GM10266 (cell line): ENCODE measurements at regions not wholly inside any gene's neighbourhood (a gene's known extent, or its start where the extent isn't known, plus 50 kb on each side); places are given as distances from the start of the nearest gene placed in this dataset.
"Not testable (repeated sequence)": the region's sequence is repeated elsewhere in the genome, so short reads cannot be mapped to it uniquely, and the experiment has no call there.

Experiments used
- DNase-seq: peaks from one replicate; pipeline ENCODE4 v3.0.0; 2012; ENCODE audit errors: extremely low spot score
- TF ChIP-seq, protein P1 (sequence below): IDR thresholded peaks from 2 replicates; pipeline ENCODE4 v1.5.1; 2012; ENCODE audit warnings: mild to moderate bottlenecking, low read depth; ENCODE audit not compliant: control insufficient read depth, insufficient read depth; ENCODE audit errors: missing control alignments

DNA sequence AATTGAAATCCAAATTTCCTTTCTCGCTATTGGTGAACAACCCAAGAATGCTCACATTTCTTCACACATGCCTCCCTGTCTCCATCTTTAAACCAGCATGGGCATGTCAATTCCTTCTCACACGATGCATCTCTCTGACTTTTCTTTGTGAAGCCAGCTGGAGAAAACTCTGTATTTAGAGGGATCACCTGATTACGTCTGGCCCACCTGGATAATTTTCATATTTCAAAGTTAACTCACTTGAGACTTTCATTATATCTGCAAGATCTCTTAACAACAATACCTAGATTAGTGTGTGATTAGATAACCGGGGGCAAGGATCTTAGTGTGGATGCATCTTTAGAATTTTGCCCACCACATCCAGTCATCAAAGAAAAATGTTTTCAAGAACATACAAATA lies 164.0 kb downstream of the TMEM47 start:
- DNase-seq: no peak
- TF ChIP-seq, protein P1, sequence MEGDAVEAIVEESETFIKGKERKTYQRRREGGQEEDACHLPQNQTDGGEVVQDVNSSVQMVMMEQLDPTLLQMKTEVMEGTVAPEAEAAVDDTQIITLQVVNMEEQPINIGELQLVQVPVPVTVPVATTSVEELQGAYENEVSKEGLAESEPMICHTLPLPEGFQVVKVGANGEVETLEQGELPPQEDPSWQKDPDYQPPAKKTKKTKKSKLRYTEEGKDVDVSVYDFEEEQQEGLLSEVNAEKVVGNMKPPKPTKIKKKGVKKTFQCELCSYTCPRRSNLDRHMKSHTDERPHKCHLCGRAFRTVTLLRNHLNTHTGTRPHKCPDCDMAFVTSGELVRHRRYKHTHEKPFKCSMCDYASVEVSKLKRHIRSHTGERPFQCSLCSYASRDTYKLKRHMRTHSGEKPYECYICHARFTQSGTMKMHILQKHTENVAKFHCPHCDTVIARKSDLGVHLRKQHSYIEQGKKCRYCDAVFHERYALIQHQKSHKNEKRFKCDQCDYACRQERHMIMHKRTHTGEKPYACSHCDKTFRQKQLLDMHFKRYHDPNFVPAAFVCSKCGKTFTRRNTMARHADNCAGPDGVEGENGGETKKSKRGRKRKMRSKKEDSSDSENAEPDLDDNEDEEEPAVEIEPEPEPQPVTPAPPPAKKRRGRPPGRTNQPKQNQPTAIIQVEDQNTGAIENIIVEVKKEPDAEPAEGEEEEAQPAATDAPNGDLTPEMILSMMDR: no peak

DNA sequence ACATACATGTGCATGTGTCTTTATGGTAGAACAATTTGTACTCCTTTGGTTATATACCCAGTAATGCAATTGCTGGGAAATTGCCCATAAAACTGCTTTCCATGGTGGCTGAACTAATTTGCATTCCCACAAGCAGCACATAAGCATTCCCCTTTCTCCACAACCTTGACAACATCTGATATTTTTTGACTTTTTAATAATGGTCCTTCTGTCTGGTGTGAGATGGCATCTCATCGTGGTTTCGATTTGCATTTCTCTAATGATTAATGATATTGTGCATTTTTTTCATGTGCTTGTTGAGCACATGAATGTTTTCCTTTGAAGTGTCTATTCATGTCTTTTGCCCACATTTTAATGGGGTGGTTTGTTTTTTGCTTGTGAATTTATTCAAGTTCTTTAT lies 166.0 kb downstream of the TMEM47 start:
- DNase-seq: no peak
- TF ChIP-seq, protein P1: no peak

DNA sequence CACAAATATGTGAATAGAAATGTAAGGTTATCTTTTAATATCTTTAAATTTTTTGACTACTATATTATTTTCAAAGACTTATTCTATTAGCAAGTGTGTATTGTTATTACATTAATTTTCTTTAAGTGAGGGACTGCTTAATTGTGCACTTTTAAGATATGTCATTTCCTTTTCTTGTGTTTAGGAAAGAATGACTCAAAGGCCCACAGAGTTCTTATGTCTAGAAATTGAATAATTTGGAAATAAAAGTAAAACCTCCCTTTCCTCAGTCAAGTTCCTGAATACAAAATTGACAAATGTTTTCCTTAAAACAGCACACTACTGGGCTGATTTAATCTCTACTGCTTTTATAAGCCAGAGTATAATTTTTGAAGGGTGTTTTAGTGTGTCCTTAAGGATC lies 169.7 kb downstream of the TMEM47 start:
- TF ChIP-seq, protein P1: no peak
- no peak for DNase-seq

DNA sequence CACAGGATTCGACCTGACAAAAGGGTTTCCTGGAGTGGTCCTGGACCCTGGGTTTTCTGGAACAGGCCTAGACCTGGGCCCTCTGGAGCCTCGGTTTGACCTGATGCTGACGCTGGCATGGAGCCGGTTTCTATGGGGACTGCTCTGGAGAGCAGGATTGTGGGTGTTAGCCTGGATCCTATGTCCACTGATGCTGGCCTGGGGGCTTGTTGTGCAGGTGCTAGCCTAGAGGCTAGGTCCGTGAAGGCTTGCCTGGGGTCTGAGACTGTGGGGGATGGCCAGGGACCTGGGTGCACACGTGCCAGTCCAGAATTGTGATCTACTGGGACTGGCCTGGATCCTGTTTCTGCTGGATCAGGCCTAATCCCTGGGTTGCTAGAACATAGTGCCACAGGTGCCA lies 173.1 kb downstream of the TMEM47 start:
- TF ChIP-seq, protein P1: no peak
- no peak for DNase-seq

DNA sequence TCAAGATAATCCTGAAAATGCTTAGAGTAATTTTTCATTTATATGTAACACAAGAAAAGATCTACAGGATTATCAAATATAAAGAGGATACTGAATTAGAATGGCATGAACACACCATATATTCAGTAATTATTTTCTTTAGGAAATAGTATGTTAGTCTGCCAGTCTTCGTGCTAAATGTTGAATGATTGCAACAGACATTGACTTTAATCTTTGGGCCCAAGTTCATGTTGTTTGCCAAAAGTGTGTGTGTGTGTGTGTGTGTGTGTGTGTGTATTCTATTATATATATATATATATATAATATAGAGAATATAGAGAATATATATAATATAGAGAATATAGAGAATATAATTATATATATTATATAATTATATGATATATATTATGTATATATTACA lies 186.6 kb downstream of the TMEM47 start:
- TF ChIP-seq, protein P1: no peak
- DNase-seq: no peak

DNA sequence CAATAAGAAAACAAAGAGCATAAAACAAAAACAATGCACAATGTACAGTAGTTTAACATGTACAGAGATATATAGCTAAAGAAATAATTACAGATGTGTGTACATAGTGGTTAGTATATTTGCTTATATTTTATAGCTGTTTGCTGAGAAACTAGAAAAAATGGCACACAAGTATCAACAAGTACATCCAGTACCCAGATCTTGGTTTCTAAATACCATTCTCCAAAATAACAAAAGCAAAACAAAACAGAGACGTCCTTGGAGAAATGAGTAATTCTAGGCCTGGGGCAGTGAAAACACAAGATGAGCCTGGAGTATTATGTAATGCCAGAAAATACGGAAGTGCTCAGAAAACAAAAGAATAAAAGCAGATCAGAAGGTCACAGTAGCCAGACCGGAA lies 189.6 kb downstream of the TMEM47 start:
- TF ChIP-seq, protein P1: no peak
- no peak for DNase-seq

DNA sequence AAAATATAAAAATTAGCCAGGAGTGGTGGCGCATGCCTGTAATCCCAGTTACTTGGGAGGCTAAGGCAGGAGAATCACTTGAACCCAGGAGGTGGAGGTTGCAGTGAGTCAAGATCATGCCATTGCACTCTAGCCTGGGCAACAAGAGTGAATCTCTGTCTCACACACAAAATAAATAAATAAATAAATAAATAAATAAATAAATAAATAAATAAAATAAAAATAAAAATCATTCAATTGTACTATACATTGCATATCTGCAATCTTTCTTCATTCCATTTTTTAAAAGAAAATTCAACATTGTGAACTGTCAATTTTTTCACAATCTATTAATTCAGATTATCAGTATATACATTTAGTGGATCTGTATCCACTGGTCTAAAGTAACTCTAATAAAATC lies 193.9 kb downstream of the TMEM47 start:
- not testable (repeated sequence) for DNase-seq

DNA sequence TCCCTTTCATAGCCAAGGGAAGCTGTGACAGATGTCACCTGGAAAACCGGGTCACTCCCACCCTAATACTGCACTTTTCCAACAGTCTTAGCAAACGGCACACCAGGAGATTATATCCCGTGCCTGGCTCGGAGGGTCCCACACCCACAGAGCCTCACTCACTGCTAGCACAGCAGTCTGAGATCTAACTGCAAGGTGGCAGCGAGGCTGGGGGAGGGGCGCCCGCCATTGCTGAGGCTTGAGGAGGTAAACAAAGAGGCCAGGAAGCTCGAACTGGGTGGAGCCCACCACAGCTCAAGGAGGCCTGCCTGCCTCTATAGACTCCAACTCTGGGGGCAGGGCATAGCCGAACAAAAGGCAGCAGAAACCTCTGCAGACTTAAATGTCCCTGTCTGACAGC lies 199.2 kb downstream of the TMEM47 start:
- DNase-seq: not testable (repeated sequence)
